ENCODE measurements at regions not wholly inside any gene's neighbourhood (a gene's known extent, or its start where the extent isn't known, plus 50 kb on each side); places are given as distances from the start of the nearest gene placed in this dataset.

- DNase-seq (ENCODE audit: low spot score) = no peak
Measured at GRCh38 chr3:168653255-168653654, 557.5 kb upstream of the GOLIM4 start.

- no peak for DNase-seq (ENCODE audit: low spot score)
Measured at GRCh38 chr3:168648321-168648720, 552.6 kb upstream of the GOLIM4 start.

- DNase-seq (ENCODE audit: low spot score) = no peak
Measured at GRCh38 chr3:168647582-168647981, 551.9 kb upstream of the GOLIM4 start.

GRCh38 chr3:168645180-168645579, 549.5 kb upstream of the GOLIM4 start:
- DNase-seq (ENCODE audit: low spot score) = peak; percentile 19

- DNase-seq (ENCODE audit: low spot score) = no peak
Measured at GRCh38 chr3:168628549-168628948, 532.8 kb upstream of the GOLIM4 start.

- DNase-seq (ENCODE audit: low spot score) = no peak
Measured at GRCh38 chr3:168625477-168625876, 529.8 kb upstream of the GOLIM4 start.

- DNase-seq (ENCODE audit: low spot score) = no peak
Measured at GRCh38 chr3:168624892-168625448, 529.2 kb upstream of the GOLIM4 start.

- no peak for DNase-seq (ENCODE audit: low spot score)
Measured at GRCh38 chr3:168624195-168624594, 528.5 kb upstream of the GOLIM4 start.

GRCh38 chr3:168622795-168623194, 527.1 kb upstream of the GOLIM4 start:
- peak; percentile 77 for DNase-seq (ENCODE audit: low spot score)

GRCh38 chr3:168620854-168621253, 525.1 kb upstream of the GOLIM4 start:
- DNase-seq (ENCODE audit: low spot score) = no peak

GRCh38 chr3:168618827-168619470, 523.2 kb upstream of the GOLIM4 start:
- no peak for DNase-seq (ENCODE audit: low spot score)

GRCh38 chr3:168617658-168618057, 521.9 kb upstream of the GOLIM4 start:
- peak; percentile 45 for DNase-seq (ENCODE audit: low spot score)

- no peak for DNase-seq (ENCODE audit: low spot score)
Measured at GRCh38 chr3:168616915-168617314, 521.2 kb upstream of the GOLIM4 start.

- no peak for DNase-seq (ENCODE audit: low spot score)
Measured at GRCh38 chr3:168615493-168616020, 519.8 kb upstream of the GOLIM4 start.

GRCh38 chr3:168613151-168613550, 517.4 kb upstream of the GOLIM4 start:
- no peak for DNase-seq (ENCODE audit: low spot score)

- DNase-seq (ENCODE audit: low spot score) = no peak
Measured at GRCh38 chr3:168612671-168613070, 516.9 kb upstream of the GOLIM4 start.

- no peak for DNase-seq (ENCODE audit: low spot score)
Measured at GRCh38 chr3:168611826-168612225, 516.1 kb upstream of the GOLIM4 start.

GRCh38 chr3:168608926-168609325, 513.2 kb upstream of the GOLIM4 start:
- DNase-seq (ENCODE audit: low spot score) = no peak

GRCh38 chr3:168604767-168605166, 509.0 kb upstream of the GOLIM4 start:
- no peak for DNase-seq (ENCODE audit: low spot score)

- DNase-seq (ENCODE audit: low spot score) = peak; percentile 22
Measured at GRCh38 chr3:168598250-168598649, 502.5 kb upstream of the GOLIM4 start.

- DNase-seq (ENCODE audit: low spot score) = no peak
Measured at GRCh38 chr3:168596175-168596823, 500.6 kb upstream of the GOLIM4 start.

- DNase-seq (ENCODE audit: low spot score) = no peak
Measured at GRCh38 chr3:168591587-168591986, 495.9 kb upstream of the GOLIM4 start.

- DNase-seq (ENCODE audit: low spot score) = no peak
Measured at GRCh38 chr3:168589376-168589775, 493.7 kb upstream of the GOLIM4 start.
